SK-N-SH (cell line): ENCODE measurements at regions not wholly inside any gene's neighbourhood (a gene's known extent, or its start where the extent isn't known, plus 50 kb on each side); places are given as distances from the start of the nearest gene placed in this dataset.
A peak's percentile ranks its signal among the peaks of the same experiment; 100 is the strongest.

Experiments used
- CTCF ChIA-PET: fragments of 300-600, 350-600 bp; formaldehyde crosslinking; extraction: SDS; loops from one replicate; lab custom pipeline; 2021; lab: Yijun Ruan, JAX
- POLR2A ChIA-PET: fragments of 350-600 bp; sonication (Branson Sonifier 250); formaldehyde crosslinking; extraction: SDS; loops from one replicate; lab custom pipeline; 2020; ENCODE audit warnings: antibody characterized with exemption, inconsistent platforms; lab: Yijun Ruan, JAX
- DNase-seq: peaks from one replicate; pipeline ENCODE4 v3.0.0; 2012
- H2AFZ ChIP-seq: fragments of 200-600 bp; sonication (generic); 2 replicates; pipeline ENCODE4 v1.8.1; 2016; ENCODE audit warnings: antibody characterized with exemption, mild to moderate bottlenecking, low read depth
- H3F3A ChIP-seq: fragments of 200-600 bp; sonication (generic); replicated peaks from 2 replicates; pipeline ENCODE3; 2016; ENCODE audit warnings: antibody characterized with exemption, mild to moderate bottlenecking; ENCODE audit not compliant: insufficient read depth
- H3K27ac ChIP-seq, 2 experiments: fragments of 200-500 bp in 1 of 2; fragments of 200-600 bp in 1 of 2; sonication (Bioruptor generic) in 1 of 2; sonication (generic), shearing (Covaris generic) in 1 of 2; 2 replicates each; pipeline versions ENCODE4 v1.5.1 to v1.6.1; 2014 to 2016; ENCODE audit warnings: low read depth in 2 of 2, inconsistent platforms in 1 of 2, low read length in 1 of 2, mild to moderate bottlenecking in 1 of 2, mixed read lengths in 1 of 2
- H3K27me3 ChIP-seq: fragments of 200-600 bp; sonication (generic), shearing (Covaris generic); 2 replicates; pipeline ENCODE4 v1.6.1; 2016; ENCODE audit warnings: mixed run types; ENCODE audit not compliant: insufficient read depth
- H3K36me3 ChIP-seq, 2 experiments: fragments of 200-500 bp in 1 of 2; fragments of 200-600 bp in 1 of 2; sonication (Bioruptor generic) in 1 of 2; sonication (generic) in 1 of 2; replicated peaks in 1 of 2; 2 replicates each; pipeline versions ENCODE3 to v1.5.1; 2014 to 2016; ENCODE audit warnings: low read length in 1 of 2, mild to moderate bottlenecking in 1 of 2; ENCODE audit not compliant: insufficient read depth in 2 of 2, control insufficient read depth in 1 of 2
- H3K4me1 ChIP-seq, 2 experiments: fragments of 200-500 bp in 1 of 2; fragments of 200-600 bp in 1 of 2; sonication (Bioruptor generic) in 1 of 2; sonication (generic), shearing (Covaris generic) in 1 of 2; 2 replicates each; pipeline versions ENCODE4 v1.5.1 to v1.6.1; 2014 to 2016; ENCODE audit warnings: low read depth in 1 of 2, low read length in 1 of 2, mixed run types in 1 of 2; ENCODE audit not compliant: insufficient read depth in 2 of 2, control insufficient read depth in 1 of 2
- H3K4me2 ChIP-seq: fragments of 200-600 bp; sonication (generic), shearing (Covaris generic); 2 replicates; pipeline ENCODE4 v1.6.1; 2017; ENCODE audit warnings: mixed run types
- H3K4me3 ChIP-seq, 2 experiments: fragments of 200-500 bp in 1 of 2; fragments of 200-600 bp in 1 of 2; sonication (Bioruptor generic) in 1 of 2; sonication (generic), shearing (Covaris generic) in 1 of 2; 2 replicates each; pipeline versions ENCODE4 v1.5.1 to v1.8.1; 2014 to 2016; ENCODE audit warnings: low read depth in 2 of 2, inconsistent platforms in 1 of 2, low read length in 1 of 2, mild to moderate bottlenecking in 1 of 2, mixed read lengths in 1 of 2, moderate library complexity in 1 of 2
- H3K79me2 ChIP-seq: fragments of 200-600 bp; sonication (generic); 2 replicates; pipeline ENCODE4 v1.8.1; 2017; ENCODE audit warnings: mild to moderate bottlenecking; ENCODE audit not compliant: insufficient read depth
- H3K9ac ChIP-seq: fragments of 200-600 bp; sonication (generic); 2 replicates; pipeline ENCODE4 v1.6.1; 2017; ENCODE audit warnings: mixed run types
- H3K9me2 ChIP-seq: fragments of 200-600 bp; sonication (generic); 2 replicates; pipeline ENCODE4 v1.6.1; 2017; ENCODE audit warnings: mixed run types
- H3K9me3 ChIP-seq: fragments of 200-600 bp; sonication (generic); 2 replicates; pipeline ENCODE4 v1.6.1; 2017; ENCODE audit warnings: mixed run types, mild to moderate bottlenecking, moderate library complexity
- H4K20me1 ChIP-seq: fragments of 200-600 bp; sonication (generic); 2 replicates; pipeline ENCODE4 v1.6.1; 2017; ENCODE audit warnings: mild to moderate bottlenecking, mixed run types; ENCODE audit not compliant: insufficient read depth
- EP300 ChIP-seq, 2 experiments: IDR thresholded peaks; 2 replicates each; pipeline versions ENCODE4 v1.4.0 to v1.6.1; 2012; ENCODE audit warnings: borderline replicate concordance in 1 of 2, low read depth in 1 of 2, low read length in 1 of 2
- GATA2 ChIP-seq: sonication (generic); formaldehyde crosslinking; IDR thresholded peaks from 2 replicates; pipeline ENCODE4 v1.5.0; 2020; ENCODE audit warnings: mild to moderate bottlenecking, missing genetic modification reagents
- MXI1 ChIP-seq: IDR thresholded peaks from 2 replicates; pipeline ENCODE4 v1.6.1; 2012; ENCODE audit warnings: mild to moderate bottlenecking, low read depth, low read length, improper control_type of control experiment
- SIN3A ChIP-seq: IDR thresholded peaks from 2 replicates; pipeline ENCODE4 v1.6.1; 2012; ENCODE audit warnings: low read depth, mild to moderate bottlenecking, low read length, moderate library complexity, borderline replicate concordance
- TAF1 ChIP-seq: IDR thresholded peaks from 2 replicates; pipeline ENCODE4 v1.6.1; 2012; ENCODE audit warnings: low read depth, mild to moderate bottlenecking, low read length, moderate library complexity, borderline replicate concordance
- WGBS: methylation state at CpG from one replicate; pipeline ENCODE4 v1.1.6; 2017; ENCODE audit warnings: low lambda C conversion rate; 5-methylcytosine and 5-hydroxymethylcytosine counted together
- TF ChIP-seq, protein P1 (sequence below): fragments of 200-600 bp; sonication (generic); IDR thresholded peaks from 2 replicates; pipeline ENCODE4 v1.6.1; 2017; ENCODE audit warnings: antibody characterized with exemption, mild to moderate bottlenecking, moderate library complexity
- TF ChIP-seq, protein P2 (sequence below): IDR thresholded peaks from 2 replicates; pipeline ENCODE4 v1.6.1; 2012; ENCODE audit warnings: mild to moderate bottlenecking, low read depth, low read length, moderate library complexity
- TF ChIP-seq, protein P3 (sequence below): IDR thresholded peaks from 2 replicates; pipeline ENCODE4 v1.4.0; 2012; ENCODE audit warnings: low read depth, borderline replicate concordance
- TF ChIP-seq, protein P4 (sequence below): IDR thresholded peaks from 2 replicates; pipeline ENCODE4; 2012

DNA sequence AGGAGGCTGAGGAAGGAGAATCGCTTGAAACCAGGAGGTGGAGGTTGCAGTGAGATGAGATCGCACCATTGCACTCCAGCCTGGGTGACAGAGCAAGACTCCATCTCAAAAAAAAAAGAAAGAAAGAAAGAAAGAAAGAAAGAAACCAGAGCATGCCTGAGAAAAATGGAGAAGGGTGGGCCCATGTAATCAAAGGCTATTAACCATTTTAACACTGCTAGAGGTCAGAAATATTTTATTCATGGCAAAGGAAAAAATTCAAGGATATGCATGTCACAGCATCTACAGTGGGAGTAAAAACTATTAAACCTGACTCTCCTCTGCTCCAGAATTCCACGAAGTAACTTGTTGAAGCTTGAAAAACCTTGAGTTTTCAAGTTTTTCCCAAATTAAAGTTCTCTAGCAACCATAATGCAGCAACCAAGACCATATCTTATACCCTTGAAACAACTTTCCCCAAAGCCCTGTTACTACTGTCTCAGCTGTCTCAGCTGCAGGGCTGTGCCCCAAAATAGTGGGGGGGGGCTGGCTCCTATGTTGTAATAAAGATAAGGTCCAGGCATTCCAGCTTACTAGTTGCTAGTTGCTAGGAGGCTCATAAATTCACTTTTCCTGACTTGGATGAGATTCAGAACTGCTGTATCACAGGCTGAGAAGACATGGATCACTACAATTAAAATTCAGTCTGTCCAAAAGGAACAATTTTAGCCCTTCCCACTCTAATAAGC lies 112.9 kb upstream of the SOD1 start:
- H3K27me3 ChIP-seq: no peaks in the 10 kb centered on the region
- no peak overlapping the region for H3K4me3 ChIP-seq
- H3K27ac ChIP-seq: no peak overlapping the region
- no peaks in the 10 kb centered on the region for H3K79me2 ChIP-seq
- no peaks in the 10 kb centered on the region for H3F3A ChIP-seq
- H3K36me3 ChIP-seq: no peaks in the 10 kb centered on the region
- no peaks in the 10 kb centered on the region for H3K9me2 ChIP-seq
- POLR2A ChIA-PET: interaction anchor here (1.2 kb wide), 1 partner anchor 12 kb away, joined by 3 read pairs; no protein-coding TSS in a partner anchor
- CTCF ChIA-PET: interaction anchor here (1.6 to 2.7 kb wide), 2 partner anchors 10 to 12 kb away, joined by 4 to 9 read pairs; no protein-coding TSS in a partner anchor
- DNase-seq: no peak
- WGBS: 56% methylated on average over 3 of the region's 3 CpGs
- peaks cover 0 to 2% of the 10 kb centered on the region in 2 experiments; a peak in 1 of 4 replicates for H3K4me1 ChIP-seq
- no peak overlapping the region for H3K4me2 ChIP-seq
- no peaks in the 10 kb centered on the region for H3K9me3 ChIP-seq
- no peak overlapping the region for H3K9ac ChIP-seq
- H2AFZ ChIP-seq: no peak overlapping the region
- no peaks in the 10 kb centered on the region for H4K20me1 ChIP-seq
- TF ChIP-seq SIN3A (no peak), TAF1 (no peak)
- TF ChIP-seq, protein P1, sequence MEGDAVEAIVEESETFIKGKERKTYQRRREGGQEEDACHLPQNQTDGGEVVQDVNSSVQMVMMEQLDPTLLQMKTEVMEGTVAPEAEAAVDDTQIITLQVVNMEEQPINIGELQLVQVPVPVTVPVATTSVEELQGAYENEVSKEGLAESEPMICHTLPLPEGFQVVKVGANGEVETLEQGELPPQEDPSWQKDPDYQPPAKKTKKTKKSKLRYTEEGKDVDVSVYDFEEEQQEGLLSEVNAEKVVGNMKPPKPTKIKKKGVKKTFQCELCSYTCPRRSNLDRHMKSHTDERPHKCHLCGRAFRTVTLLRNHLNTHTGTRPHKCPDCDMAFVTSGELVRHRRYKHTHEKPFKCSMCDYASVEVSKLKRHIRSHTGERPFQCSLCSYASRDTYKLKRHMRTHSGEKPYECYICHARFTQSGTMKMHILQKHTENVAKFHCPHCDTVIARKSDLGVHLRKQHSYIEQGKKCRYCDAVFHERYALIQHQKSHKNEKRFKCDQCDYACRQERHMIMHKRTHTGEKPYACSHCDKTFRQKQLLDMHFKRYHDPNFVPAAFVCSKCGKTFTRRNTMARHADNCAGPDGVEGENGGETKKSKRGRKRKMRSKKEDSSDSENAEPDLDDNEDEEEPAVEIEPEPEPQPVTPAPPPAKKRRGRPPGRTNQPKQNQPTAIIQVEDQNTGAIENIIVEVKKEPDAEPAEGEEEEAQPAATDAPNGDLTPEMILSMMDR: no peak
- TF ChIP-seq, protein P2, sequence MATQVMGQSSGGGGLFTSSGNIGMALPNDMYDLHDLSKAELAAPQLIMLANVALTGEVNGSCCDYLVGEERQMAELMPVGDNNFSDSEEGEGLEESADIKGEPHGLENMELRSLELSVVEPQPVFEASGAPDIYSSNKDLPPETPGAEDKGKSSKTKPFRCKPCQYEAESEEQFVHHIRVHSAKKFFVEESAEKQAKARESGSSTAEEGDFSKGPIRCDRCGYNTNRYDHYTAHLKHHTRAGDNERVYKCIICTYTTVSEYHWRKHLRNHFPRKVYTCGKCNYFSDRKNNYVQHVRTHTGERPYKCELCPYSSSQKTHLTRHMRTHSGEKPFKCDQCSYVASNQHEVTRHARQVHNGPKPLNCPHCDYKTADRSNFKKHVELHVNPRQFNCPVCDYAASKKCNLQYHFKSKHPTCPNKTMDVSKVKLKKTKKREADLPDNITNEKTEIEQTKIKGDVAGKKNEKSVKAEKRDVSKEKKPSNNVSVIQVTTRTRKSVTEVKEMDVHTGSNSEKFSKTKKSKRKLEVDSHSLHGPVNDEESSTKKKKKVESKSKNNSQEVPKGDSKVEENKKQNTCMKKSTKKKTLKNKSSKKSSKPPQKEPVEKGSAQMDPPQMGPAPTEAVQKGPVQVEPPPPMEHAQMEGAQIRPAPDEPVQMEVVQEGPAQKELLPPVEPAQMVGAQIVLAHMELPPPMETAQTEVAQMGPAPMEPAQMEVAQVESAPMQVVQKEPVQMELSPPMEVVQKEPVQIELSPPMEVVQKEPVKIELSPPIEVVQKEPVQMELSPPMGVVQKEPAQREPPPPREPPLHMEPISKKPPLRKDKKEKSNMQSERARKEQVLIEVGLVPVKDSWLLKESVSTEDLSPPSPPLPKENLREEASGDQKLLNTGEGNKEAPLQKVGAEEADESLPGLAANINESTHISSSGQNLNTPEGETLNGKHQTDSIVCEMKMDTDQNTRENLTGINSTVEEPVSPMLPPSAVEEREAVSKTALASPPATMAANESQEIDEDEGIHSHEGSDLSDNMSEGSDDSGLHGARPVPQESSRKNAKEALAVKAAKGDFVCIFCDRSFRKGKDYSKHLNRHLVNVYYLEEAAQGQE: no peak

DNA sequence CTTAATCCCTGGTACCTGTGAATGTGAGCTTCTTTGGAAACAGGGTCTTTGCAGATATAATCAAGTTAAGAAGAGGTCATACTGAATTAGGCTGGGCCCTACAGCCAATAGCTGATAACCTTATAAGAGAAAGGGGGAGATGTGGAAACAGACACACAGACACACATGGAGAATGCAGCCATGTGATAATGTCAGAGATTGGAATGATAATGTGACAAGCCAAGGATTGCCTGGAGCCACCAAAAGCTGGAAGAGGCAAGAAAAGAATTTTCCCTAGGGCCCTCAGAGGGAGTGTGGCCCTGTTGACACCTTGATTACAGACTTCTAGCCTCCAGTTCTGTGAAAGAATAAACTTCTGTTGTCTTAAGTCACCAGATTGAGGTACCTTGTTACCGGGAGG lies 114.5 kb upstream of the SOD1 start:
- no peak for DNase-seq
- Histone ChIP-seq H3K9me2 (no peaks in the 10 kb centered on the region), H3K9me3 (no peaks in the 10 kb centered on the region), H2AFZ (no peak overlapping the region), H3K79me2 (no peaks in the 10 kb centered on the region), H4K20me1 (no peaks in the 10 kb centered on the region), H3F3A (no peaks in the 10 kb centered on the region), H3K4me3 (no peak overlapping the region), H3K27me3 (no peaks in the 10 kb centered on the region), H3K36me3 (no peaks in the 10 kb centered on the region), H3K27ac (no peak overlapping the region), H3K4me2 (no peak overlapping the region), H3K4me1 (peaks cover 0 to 2% of the 10 kb centered on the region in 2 experiments; a peak in 1 of 4 replicates), H3K9ac (no peak overlapping the region)
- POLR2A ChIA-PET: no interaction called here
- WGBS: 38% methylated on average over 1 of the region's 1 CpG
- TF ChIP-seq GATA2 (CRISPR knock-in tag) (peak; percentile 58), EP300 (IDR thresholded peaks at IDR 0.05; ENCODE audit: borderline replicate concordance in 1 of 2, low read depth in 1 of 2, low read length in 1 of 2) (peak in 1 of 2 experiments; percentile 17; a peak in 1 of 4 replicates), MXI1 (peak; percentile 32; the same call in 1 of the 2 replicates)
- TF ChIP-seq, protein P3, sequence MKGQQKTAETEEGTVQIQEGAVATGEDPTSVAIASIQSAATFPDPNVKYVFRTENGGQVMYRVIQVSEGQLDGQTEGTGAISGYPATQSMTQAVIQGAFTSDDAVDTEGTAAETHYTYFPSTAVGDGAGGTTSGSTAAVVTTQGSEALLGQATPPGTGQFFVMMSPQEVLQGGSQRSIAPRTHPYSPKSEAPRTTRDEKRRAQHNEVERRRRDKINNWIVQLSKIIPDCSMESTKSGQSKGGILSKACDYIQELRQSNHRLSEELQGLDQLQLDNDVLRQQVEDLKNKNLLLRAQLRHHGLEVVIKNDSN: no peak
- TF ChIP-seq, protein P4, sequence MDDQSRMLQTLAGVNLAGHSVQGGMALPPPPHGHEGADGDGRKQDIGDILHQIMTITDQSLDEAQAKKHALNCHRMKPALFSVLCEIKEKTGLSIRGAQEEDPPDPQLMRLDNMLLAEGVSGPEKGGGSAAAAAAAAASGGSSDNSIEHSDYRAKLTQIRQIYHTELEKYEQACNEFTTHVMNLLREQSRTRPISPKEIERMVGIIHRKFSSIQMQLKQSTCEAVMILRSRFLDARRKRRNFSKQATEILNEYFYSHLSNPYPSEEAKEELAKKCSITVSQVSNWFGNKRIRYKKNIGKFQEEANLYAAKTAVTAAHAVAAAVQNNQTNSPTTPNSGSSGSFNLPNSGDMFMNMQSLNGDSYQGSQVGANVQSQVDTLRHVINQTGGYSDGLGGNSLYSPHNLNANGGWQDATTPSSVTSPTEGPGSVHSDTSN: no peak
- TF ChIP-seq, all 33 proteins: peak for 3
- CTCF ChIA-PET: interaction anchor here (1.1 to 1.5 kb wide), 2 partner anchors 12 to 197 kb away, joined by 3 to 4 read pairs; no protein-coding TSS in a partner anchor
